Caco-2 (cell line): ENCODE measurements at regions not wholly inside any gene's neighbourhood (a gene's known extent, or its start where the extent isn't known, plus 50 kb on each side); places are given as distances from the start of the nearest gene placed in this dataset.

ENCODE experiments used
- BruUV-seq: library from RNA; stranded (reverse); fragments of 400-500 nt; replicated peaks from 2 replicates; lab custom pipeline; 2021; lab: Mats Ljungman, UMichigan
- CTCF ChIA-PET: fragments of 300-600 bp; sonication (Branson Sonifier 250); formaldehyde crosslinking; loops from one replicate; lab custom pipeline; 2022; ENCODE audit warnings: antibody characterized with exemption; lab: Charles Lee
- POLR2A ChIA-PET: fragments of 300-600 bp; sonication (Branson Sonifier 250); formaldehyde crosslinking; loops from one replicate; lab custom pipeline; 2022; ENCODE audit warnings: antibody characterized with exemption; lab: Charles Lee
- DNase-seq, 2 experiments: peaks; one replicate each; pipeline versions ENCODE4 v3.0.0 to v3.0.0-alpha.2; 2020 to 2022
- H3K27me3 ChIP-seq: replicated peaks from 2 replicates; pipeline ENCODE4 v1.6.0; 2011; ENCODE audit warnings: low read length; ENCODE audit not compliant: control insufficient read depth, insufficient read depth
- H3K36me3 ChIP-seq: 2 replicates; pipeline ENCODE4 v1.5.1; 2011; ENCODE audit warnings: low read length; ENCODE audit not compliant: control insufficient read depth, insufficient read depth
- H3K4me1 ChIP-seq: fragments of 250-450 bp; sonication (Bioruptor Pico); 2 replicates; pipeline ENCODE4 v1.5.1; 2020; ENCODE audit warnings: mild to moderate bottlenecking
- H3K4me3 ChIP-seq: 2 replicates; pipeline ENCODE4 v1.5.1; 2011; ENCODE audit warnings: low read depth, mild to moderate bottlenecking, control low read depth, low read length
- H3K9me3 ChIP-seq: fragments of 250-450 bp; sonication (Bioruptor Pico); 2 replicates; pipeline ENCODE4 v1.5.1; 2020; ENCODE audit warnings: mild to moderate bottlenecking, moderate library complexity
- H3K27ac Mint-ChIP-seq: one replicate; pipeline ENCODE4 v1.8.0; 2022; ENCODE audit warnings: mixed read lengths; ENCODE audit not compliant: unreplicated experiment
- H3K27me3 Mint-ChIP-seq: one replicate; pipeline ENCODE4 v1.8.0; 2022; ENCODE audit warnings: mixed read lengths; ENCODE audit not compliant: insufficient read depth, unreplicated experiment
- H3K36me3 Mint-ChIP-seq: one replicate; pipeline ENCODE4 v1.8.0; 2022; ENCODE audit warnings: mild to moderate bottlenecking, mixed read lengths; ENCODE audit not compliant: insufficient read depth, unreplicated experiment
- H3K4me1 Mint-ChIP-seq: one replicate; pipeline ENCODE4 v1.8.0; 2022; ENCODE audit warnings: low read depth, mixed read lengths; ENCODE audit not compliant: unreplicated experiment
- H3K4me3 Mint-ChIP-seq: one replicate; pipeline ENCODE4 v1.8.0; 2022; ENCODE audit warnings: mild to moderate bottlenecking, moderate library complexity, mixed read lengths; ENCODE audit not compliant: unreplicated experiment
- H3K9me3 Mint-ChIP-seq: one replicate; pipeline ENCODE4 v1.8.0; 2022; ENCODE audit warnings: mixed read lengths; ENCODE audit not compliant: unreplicated experiment
- intact Hi-C: fragments of 100-400 bp; cut with micrococcal nuclease; formaldehyde crosslinking; loops from one replicate; pipeline ENCODE4 v1.10.0; 2022; ENCODE audit not compliant: unreplicated experiment
- TF ChIP-seq, protein P1 (sequence below), 2 experiments: fragments of 200-600 bp in 1 of 2; IDR thresholded peaks; 1 replicate in 1 of 2; 2 replicates in 1 of 2; pipeline versions ENCODE4 v1.5.1 to v1.8.0; 2011 to 2022; ENCODE audit warnings: antibody characterized with exemption in 1 of 2, control low read depth in 1 of 2, inconsistent platforms in 1 of 2, low read depth in 1 of 2, low read length in 1 of 2, mild to moderate bottlenecking in 1 of 2, moderate library complexity in 1 of 2; ENCODE audit not compliant: insufficient read depth in 1 of 2, severe bottlenecking in 1 of 2, unreplicated experiment in 1 of 2

DNA sequence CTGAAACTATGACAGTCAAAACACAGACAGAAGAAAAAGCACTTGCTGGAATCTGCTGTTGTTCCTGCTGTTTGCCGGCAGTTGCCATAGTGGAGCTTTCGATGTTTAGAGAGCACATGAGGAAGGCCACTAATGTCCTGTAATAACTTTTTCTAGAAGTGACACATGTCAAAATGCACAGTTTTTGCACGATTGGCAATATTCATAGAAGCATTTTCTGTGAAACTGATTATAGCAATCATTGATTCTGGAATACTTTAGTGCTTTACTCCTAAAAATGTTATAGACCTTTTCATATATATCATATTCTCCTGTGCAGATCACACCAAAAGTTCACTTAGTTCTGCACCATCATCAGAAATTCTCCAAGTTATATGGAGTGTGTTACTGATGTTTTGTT is 407.0 kb upstream of the SOX9 start:
- Histone ChIP-seq H3K36me3 (no peaks in the 10 kb centered on the region), H3K4me1 (no peaks in the 10 kb centered on the region), H3K27me3 (no peaks in the 10 kb centered on the region; the same call in 1 of the 2 replicates), H3K9me3 (no peaks in the 10 kb centered on the region), H3K4me3 (no peak overlapping the region)
- DNase-seq = no peak
- ChIA-PET POLR2A (no interaction called here), CTCF (no interaction called here)
- TF ChIP-seq, protein P1, sequence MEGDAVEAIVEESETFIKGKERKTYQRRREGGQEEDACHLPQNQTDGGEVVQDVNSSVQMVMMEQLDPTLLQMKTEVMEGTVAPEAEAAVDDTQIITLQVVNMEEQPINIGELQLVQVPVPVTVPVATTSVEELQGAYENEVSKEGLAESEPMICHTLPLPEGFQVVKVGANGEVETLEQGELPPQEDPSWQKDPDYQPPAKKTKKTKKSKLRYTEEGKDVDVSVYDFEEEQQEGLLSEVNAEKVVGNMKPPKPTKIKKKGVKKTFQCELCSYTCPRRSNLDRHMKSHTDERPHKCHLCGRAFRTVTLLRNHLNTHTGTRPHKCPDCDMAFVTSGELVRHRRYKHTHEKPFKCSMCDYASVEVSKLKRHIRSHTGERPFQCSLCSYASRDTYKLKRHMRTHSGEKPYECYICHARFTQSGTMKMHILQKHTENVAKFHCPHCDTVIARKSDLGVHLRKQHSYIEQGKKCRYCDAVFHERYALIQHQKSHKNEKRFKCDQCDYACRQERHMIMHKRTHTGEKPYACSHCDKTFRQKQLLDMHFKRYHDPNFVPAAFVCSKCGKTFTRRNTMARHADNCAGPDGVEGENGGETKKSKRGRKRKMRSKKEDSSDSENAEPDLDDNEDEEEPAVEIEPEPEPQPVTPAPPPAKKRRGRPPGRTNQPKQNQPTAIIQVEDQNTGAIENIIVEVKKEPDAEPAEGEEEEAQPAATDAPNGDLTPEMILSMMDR (IDR thresholded peaks at IDR 0.05; ENCODE audit: insufficient read depth in 1 of 2, low read depth in 1 of 2, low read length in 1 of 2, severe bottlenecking in 1 of 2, unreplicated experiment in 1 of 2) = no peak
- Mint-ChIP-seq H3K9me3 (no peaks in the 10 kb centered on the region), H3K4me3 (no peak overlapping the region), H3K27ac (no peak overlapping the region), H3K4me1 (no peaks in the 10 kb centered on the region), H3K36me3 (no peaks in the 10 kb centered on the region), H3K27me3 (peaks cover 12% of the 10 kb centered on the region)
- BruUV-seq = no TSS peak
- intact Hi-C loops = no loop called here

DNA sequence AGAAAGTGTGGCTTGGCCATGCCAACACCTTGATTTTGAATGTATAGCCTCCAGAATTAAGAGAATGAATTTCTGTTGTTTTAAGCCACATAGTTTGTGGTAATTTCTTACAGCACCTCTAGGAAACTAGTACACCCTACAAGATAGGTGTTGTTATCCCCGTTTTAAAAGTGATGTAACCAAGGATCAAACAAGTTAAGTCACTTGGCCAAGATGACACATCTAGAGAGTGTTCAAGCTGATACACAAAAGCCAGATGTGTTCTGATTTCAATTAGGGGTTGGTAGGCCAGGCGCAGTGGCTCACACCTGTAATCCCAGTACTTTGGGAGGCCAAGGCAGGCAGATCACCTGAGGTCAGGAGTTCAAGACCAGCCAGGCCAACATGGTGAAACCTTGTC is 396.5 kb upstream of the SOX9 start:
- peaks cover 11% of the 10 kb centered on the region for H3K9me3 Mint-ChIP-seq
- no peak overlapping the region for H3K4me3 Mint-ChIP-seq
- TF ChIP-seq, protein P1 (IDR thresholded peaks at IDR 0.05; ENCODE audit: insufficient read depth in 1 of 2, low read depth in 1 of 2, low read length in 1 of 2, severe bottlenecking in 1 of 2, unreplicated experiment in 1 of 2) = no peak
- Histone ChIP-seq H3K4me1 (no peaks in the 10 kb centered on the region), H3K4me3 (no peak overlapping the region), H3K27me3 (no peaks in the 10 kb centered on the region), H3K9me3 (no peaks in the 10 kb centered on the region), H3K36me3 (no peaks in the 10 kb centered on the region)
- ChIA-PET POLR2A (no interaction called here), CTCF (no interaction called here)
- peaks cover 7% of the 10 kb centered on the region for H3K27me3 Mint-ChIP-seq
- no peaks in the 10 kb centered on the region for H3K4me1 Mint-ChIP-seq
- no peak overlapping the region for H3K27ac Mint-ChIP-seq
- intact Hi-C loops = no loop called here
- BruUV-seq = no TSS peak
- no peak for DNase-seq
- H3K36me3 Mint-ChIP-seq = no peaks in the 10 kb centered on the region

DNA sequence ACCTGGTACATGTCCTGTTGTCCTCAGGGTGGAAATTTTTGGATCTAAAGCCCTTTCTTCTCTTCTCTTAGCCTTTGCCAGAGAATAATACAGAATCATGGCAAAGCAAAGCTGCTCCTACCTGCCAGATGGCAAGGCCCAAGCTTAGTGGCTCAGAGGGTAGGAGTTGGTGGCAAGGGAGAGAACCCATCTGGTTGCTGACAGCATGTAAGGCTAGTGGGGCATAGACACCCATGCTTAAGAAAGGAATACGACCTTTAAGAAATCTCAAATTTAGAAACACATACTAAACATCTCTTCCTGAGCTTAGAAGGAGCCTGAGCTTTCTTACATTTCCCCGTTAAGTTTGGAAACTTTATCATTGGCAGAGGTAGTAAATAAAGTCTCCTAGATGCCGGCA is 395.0 kb upstream of the SOX9 start:
- H3K27ac Mint-ChIP-seq = no peak overlapping the region
- CTCF ChIA-PET = no interaction called here
- Histone ChIP-seq H3K27me3 (no peaks in the 10 kb centered on the region), H3K4me1 (no peaks in the 10 kb centered on the region), H3K4me3 (no peak overlapping the region), H3K9me3 (no peaks in the 10 kb centered on the region), H3K36me3 (no peaks in the 10 kb centered on the region)
- peaks cover 3% of the 10 kb centered on the region for H3K27me3 Mint-ChIP-seq
- POLR2A ChIA-PET = no interaction called here
- H3K4me1 Mint-ChIP-seq = no peaks in the 10 kb centered on the region
- no peaks in the 10 kb centered on the region for H3K36me3 Mint-ChIP-seq
- H3K4me3 Mint-ChIP-seq = no peak overlapping the region
- peaks cover 11% of the 10 kb centered on the region for H3K9me3 Mint-ChIP-seq
- DNase-seq = no peak
- TF ChIP-seq, protein P1 (IDR thresholded peaks at IDR 0.05; ENCODE audit: insufficient read depth in 1 of 2, low read depth in 1 of 2, low read length in 1 of 2, severe bottlenecking in 1 of 2, unreplicated experiment in 1 of 2) = no peak
- intact Hi-C loops = no loop called here
- no TSS peak for BruUV-seq
